HL-60 (cell line): ENCODE measurements at regions not wholly inside any gene's neighbourhood (a gene's known extent, or its start where the extent isn't known, plus 50 kb on each side); places are given as distances from the start of the nearest gene placed in this dataset.

ENCODE experiments used
- DNase-seq, 2 experiments: peaks; one replicate each; pipeline ENCODE4 v3.0.0-alpha.2; 2010 to 2020; ENCODE audit warnings: low read depth in 1 of 2, low spot score in 1 of 2
- H3K27ac ChIP-seq: fragments of 250-450 bp; sonication (Bioruptor Pico); replicated peaks from 2 replicates; pipeline ENCODE4 v1.5.1; 2020; ENCODE audit warnings: mild to moderate bottlenecking, moderate library complexity
- H3K27me3 ChIP-seq: fragments of 250-450 bp; sonication (Bioruptor Pico); 2 replicates; pipeline ENCODE4 v1.5.1; 2021; ENCODE audit warnings: mild to moderate bottlenecking, moderate library complexity; ENCODE audit not compliant: insufficient read depth, poor library complexity, severe bottlenecking
- H3K4me3 ChIP-seq: replicated peaks from 2 replicates; pipeline ENCODE4 v1.5.1; 2011; ENCODE audit warnings: mild to moderate bottlenecking, control low read depth, low read length; ENCODE audit not compliant: insufficient read depth
- CTCF ChIP-seq: IDR thresholded peaks from one replicate; pipeline ENCODE4 v1.5.1; 2011; ENCODE audit warnings: low read length, control low read depth, inconsistent platforms; ENCODE audit not compliant: insufficient read depth
- GABPA ChIP-seq: IDR thresholded peaks from 2 replicates; pipeline ENCODE4 v1.6.1; 2012; ENCODE audit warnings: low read depth
- POLR2AphosphoS5 ChIP-seq: IDR thresholded peaks from 2 replicates; pipeline ENCODE4 v1.6.1; 2012; ENCODE audit warnings: low read depth
- REST ChIP-seq: IDR thresholded peaks from 2 replicates; pipeline ENCODE4 v1.6.1; 2012; ENCODE audit warnings: low read depth; ENCODE audit not compliant: insufficient replicate concordance
- SPI1 ChIP-seq: IDR thresholded peaks from 2 replicates; pipeline ENCODE4 v1.6.1; 2012; ENCODE audit warnings: low read depth, mild to moderate bottlenecking, borderline replicate concordance

- no peaks in the 10 kb centered on the region for H3K27me3 ChIP-seq
- no peak for TF ChIP-seq SPI1
- TF ChIP-seq GABPA = no peak
- TF ChIP-seq CTCF = no peak
- no peak for TF ChIP-seq REST
- no peak for DNase-seq
Measured at GRCh38 chr1:113210248-113210647, 137.2 kb downstream of the LRIG2 start.

GRCh38 chr1:113211467-113211866 lies 138.5 kb downstream of the LRIG2 start:
- Histone ChIP-seq H3K4me3 (no peak overlapping the region), H3K27me3 (no peaks in the 10 kb centered on the region), H3K27ac (no peak overlapping the region)
- TF ChIP-seq GABPA = no peak
- TF ChIP-seq POLR2AphosphoS5 = no peak
- TF ChIP-seq REST = no peak
- no peak for TF ChIP-seq SPI1
- TF ChIP-seq CTCF = no peak
- no peak for DNase-seq

More at GRCh38 chr1:113210248-113210647, 137.2 kb downstream of the LRIG2 start:
- Histone ChIP-seq H3K27ac (no peak overlapping the region), H3K4me3 (no peak overlapping the region)

GRCh38 chr1:113215015-113215414 lies 142.0 kb downstream of the LRIG2 start:
- TF ChIP-seq GABPA (no peak), CTCF (no peak), POLR2AphosphoS5 (no peak), SPI1 (no peak), REST (no peak)
- no peaks in the 10 kb centered on the region for H3K27me3 ChIP-seq
- DNase-seq = no peak
- H3K4me3 ChIP-seq = no peak overlapping the region
- no peak overlapping the region for H3K27ac ChIP-seq
